ENCODE measurements at regions not wholly inside any gene's neighbourhood (a gene's known extent, or its start where the extent isn't known, plus 50 kb on each side); places are given as distances from the start of the nearest gene placed in this dataset.
A peak's percentile ranks its signal among the peaks of the same experiment; 100 is the strongest.
"Not testable (repeated sequence)": the region's sequence is repeated elsewhere in the genome, so short reads cannot be mapped to it uniquely, and the experiment has no call there.

DNA sequence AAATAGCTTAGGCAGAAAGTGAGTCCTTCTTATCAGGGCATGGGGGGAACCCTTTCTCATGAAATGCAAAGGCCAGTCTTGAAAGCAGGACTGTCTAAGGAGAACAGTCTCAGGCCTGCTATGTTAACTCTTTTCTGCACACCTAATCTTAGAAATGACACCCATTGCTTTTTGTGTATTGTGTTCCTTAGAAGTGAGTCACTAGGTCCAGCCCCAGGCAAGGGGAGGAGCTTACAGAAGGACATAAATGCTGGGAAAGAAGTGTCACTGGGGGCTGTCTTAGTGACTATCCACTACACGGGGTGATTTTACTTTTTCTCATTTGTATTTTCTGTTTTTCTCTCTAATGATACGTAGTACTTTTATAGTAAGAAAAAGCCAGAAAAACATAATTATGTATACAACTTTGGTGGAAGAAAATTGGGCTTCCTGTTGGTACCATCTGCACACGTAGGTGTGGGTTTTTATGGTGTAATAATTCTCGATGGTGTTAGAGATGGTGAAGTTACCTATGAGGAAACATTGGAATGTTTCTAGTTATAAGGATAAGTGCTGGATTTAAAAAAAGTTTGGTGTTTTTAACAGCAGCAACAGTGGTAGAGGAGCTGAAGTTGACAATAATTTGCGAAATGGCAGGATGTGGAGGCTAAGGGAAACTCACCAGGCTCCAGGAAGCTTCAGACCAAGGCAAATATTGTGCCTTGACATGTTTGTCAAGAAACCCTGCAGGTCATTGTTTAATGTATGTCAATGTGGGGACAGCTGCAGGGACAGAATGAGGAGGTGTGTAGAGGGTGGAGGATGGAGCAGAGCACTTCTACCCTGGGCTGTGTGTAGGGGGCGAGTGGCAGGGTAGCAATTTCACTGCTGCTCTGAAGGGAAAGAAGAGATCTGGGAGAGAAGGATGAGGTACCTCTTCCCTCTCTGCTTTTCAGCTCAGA, 214.9 kb downstream of the KTN1 start:
- no peaks in the 10 kb centered on the region for H3K36me3 Mint-ChIP-seq (ENCODE audit: insufficient read depth, unreplicated experiment)
- peaks cover 30% of the 10 kb centered on the region for H3K4me1 Mint-ChIP-seq (ENCODE audit: low read depth, unreplicated experiment)
- TF ChIP-seq, protein P1, sequence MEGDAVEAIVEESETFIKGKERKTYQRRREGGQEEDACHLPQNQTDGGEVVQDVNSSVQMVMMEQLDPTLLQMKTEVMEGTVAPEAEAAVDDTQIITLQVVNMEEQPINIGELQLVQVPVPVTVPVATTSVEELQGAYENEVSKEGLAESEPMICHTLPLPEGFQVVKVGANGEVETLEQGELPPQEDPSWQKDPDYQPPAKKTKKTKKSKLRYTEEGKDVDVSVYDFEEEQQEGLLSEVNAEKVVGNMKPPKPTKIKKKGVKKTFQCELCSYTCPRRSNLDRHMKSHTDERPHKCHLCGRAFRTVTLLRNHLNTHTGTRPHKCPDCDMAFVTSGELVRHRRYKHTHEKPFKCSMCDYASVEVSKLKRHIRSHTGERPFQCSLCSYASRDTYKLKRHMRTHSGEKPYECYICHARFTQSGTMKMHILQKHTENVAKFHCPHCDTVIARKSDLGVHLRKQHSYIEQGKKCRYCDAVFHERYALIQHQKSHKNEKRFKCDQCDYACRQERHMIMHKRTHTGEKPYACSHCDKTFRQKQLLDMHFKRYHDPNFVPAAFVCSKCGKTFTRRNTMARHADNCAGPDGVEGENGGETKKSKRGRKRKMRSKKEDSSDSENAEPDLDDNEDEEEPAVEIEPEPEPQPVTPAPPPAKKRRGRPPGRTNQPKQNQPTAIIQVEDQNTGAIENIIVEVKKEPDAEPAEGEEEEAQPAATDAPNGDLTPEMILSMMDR (IDR thresholded peaks at IDR 0.05; ENCODE audit: unreplicated experiment): no peak
- intact Hi-C loops (cut with micrococcal nuclease; ENCODE audit: unreplicated experiment): no loop called here
- H3K27me3 Mint-ChIP-seq (ENCODE audit: unreplicated experiment): no peaks in the 10 kb centered on the region
- no TSS peak for BruUV-seq (replicated peaks)
- no peak overlapping the region for H3K27ac Mint-ChIP-seq (ENCODE audit: unreplicated experiment)
- no peaks in the 10 kb centered on the region for H3K9me3 Mint-ChIP-seq (ENCODE audit: low read depth, unreplicated experiment)
- peak; percentile 62 for DNase-seq
- H3K4me3 Mint-ChIP-seq (ENCODE audit: low read depth, unreplicated experiment): no peak overlapping the region
- CTCF ChIA-PET: interaction anchor here (0.5 to 1.5 kb wide), 7 partner anchors 8 to 296 kb away, joined by 3 to 6 read pairs (median 3); no protein-coding TSS in a partner anchor

DNA sequence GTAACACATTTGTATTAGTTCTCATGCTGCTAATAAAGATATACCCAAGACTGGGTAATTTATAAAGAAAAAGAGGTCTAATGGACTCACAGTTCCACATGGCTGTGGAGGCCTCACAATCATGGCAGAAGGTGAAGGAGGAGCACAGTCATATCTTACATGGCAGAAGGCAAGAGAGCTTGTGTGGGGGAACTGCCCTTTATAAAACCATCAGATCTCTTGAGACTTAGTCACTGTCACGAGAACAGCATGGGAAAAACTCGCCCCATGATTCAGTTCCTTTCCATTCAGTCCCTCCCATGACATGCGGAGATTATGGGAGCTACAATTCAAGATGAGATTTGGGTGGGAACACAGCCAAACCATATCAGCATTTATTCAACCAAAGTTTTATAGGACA, 216.5 kb downstream of the KTN1 start:
- H3K36me3 Mint-ChIP-seq (ENCODE audit: insufficient read depth, unreplicated experiment); H3K9me3 Mint-ChIP-seq (ENCODE audit: low read depth, unreplicated experiment); intact Hi-C loops (cut with micrococcal nuclease; ENCODE audit: unreplicated experiment); H3K27ac Mint-ChIP-seq (ENCODE audit: unreplicated experiment); H3K27me3 Mint-ChIP-seq (ENCODE audit: unreplicated experiment); DNase-seq; H3K4me3 Mint-ChIP-seq (ENCODE audit: low read depth, unreplicated experiment); CTCF ChIA-PET; BruUV-seq (replicated peaks): not testable (repeated sequence)
- H3K4me1 Mint-ChIP-seq (ENCODE audit: low read depth, unreplicated experiment): peaks cover 34% of the 10 kb centered on the region

DNA sequence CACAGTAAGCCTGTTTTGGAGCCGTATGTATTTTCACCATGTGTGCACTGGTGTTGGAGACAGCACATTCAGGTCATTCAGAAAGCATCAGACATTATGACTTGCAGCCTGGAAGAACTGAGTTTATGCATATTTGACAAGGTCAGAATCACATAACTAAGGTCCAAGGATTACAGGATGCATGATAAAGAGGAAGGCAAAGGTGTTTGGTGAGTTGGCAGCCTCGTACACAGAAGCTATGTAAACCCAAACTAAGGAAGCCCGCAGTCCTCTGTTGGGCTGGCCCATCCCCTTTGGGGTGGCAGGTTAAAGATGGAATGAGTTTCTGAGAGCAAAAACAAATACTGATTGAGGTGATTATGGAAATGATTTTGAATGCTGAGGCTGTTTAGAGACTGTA, 218.4 kb downstream of the KTN1 start:
- peaks cover 53% of the 10 kb centered on the region for H3K4me1 Mint-ChIP-seq (ENCODE audit: low read depth, unreplicated experiment)
- no peak for DNase-seq
- CTCF ChIA-PET: interaction anchor here (1.2 kb wide), 1 partner anchor 9 kb away, joined by 4 read pairs; no protein-coding TSS in a partner anchor
- intact Hi-C loops (cut with micrococcal nuclease; ENCODE audit: unreplicated experiment): no loop called here
- H3K4me3 Mint-ChIP-seq (ENCODE audit: low read depth, unreplicated experiment): no peak overlapping the region
- TF ChIP-seq, protein P1 (IDR thresholded peaks at IDR 0.05; ENCODE audit: unreplicated experiment): no peak
- H3K36me3 Mint-ChIP-seq (ENCODE audit: insufficient read depth, unreplicated experiment): peaks cover 5% of the 10 kb centered on the region
- no peaks in the 10 kb centered on the region for H3K9me3 Mint-ChIP-seq (ENCODE audit: low read depth, unreplicated experiment)
- H3K27ac Mint-ChIP-seq (ENCODE audit: unreplicated experiment): no peak overlapping the region
- H3K27me3 Mint-ChIP-seq (ENCODE audit: unreplicated experiment): no peaks in the 10 kb centered on the region
- BruUV-seq (replicated peaks): no TSS peak

DNA sequence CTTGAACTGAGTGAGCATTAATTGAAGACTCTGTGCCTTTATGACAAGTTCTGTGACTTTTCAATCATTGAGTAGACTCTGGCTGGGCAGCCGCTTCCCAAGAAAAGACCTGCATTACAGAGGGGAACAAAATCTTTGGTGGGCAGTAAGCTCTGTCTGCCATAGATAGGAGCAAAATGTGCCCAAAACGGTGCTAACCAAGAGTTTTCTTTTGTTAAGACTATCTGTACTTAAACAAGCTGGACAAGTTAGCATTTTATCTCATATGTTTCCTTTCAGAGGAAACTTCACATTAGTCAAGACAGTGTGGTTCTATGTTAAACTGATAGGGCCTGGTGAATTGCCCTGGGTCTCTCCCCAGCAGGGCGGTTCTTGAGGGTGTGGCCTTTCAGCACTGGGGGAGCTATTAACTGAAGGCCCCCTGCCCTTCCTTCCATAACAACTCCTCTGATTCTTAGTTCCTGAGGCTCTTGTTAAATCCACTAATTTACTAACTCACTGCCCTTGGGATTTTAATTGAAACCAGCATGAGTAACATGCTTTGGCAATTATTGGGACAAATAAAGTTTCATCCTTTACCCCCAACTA, 219.6 kb downstream of the KTN1 start:
- intact Hi-C loops (cut with micrococcal nuclease; ENCODE audit: unreplicated experiment): loop anchor here (5.0 to 10.0 kb wide), 3 partner anchors 67 to 175 kb away; no protein-coding TSS in a partner anchor
- Mint-ChIP-seq H3K4me3 (ENCODE audit: low read depth, unreplicated experiment) (no peak overlapping the region), H3K27ac (ENCODE audit: unreplicated experiment) (no peak overlapping the region), H3K4me1 (ENCODE audit: low read depth, unreplicated experiment) (peaks cover 64% of the 10 kb centered on the region), H3K36me3 (ENCODE audit: insufficient read depth, unreplicated experiment) (peaks cover 14% of the 10 kb centered on the region), H3K27me3 (ENCODE audit: unreplicated experiment) (no peaks in the 10 kb centered on the region), H3K9me3 (ENCODE audit: low read depth, unreplicated experiment) (no peaks in the 10 kb centered on the region)
- TF ChIP-seq, protein P1 (IDR thresholded peaks at IDR 0.05; ENCODE audit: unreplicated experiment): no peak
- CTCF ChIA-PET: interaction anchor here (1.6 kb wide), 1 partner anchor 24 kb away, joined by 3 read pairs; no protein-coding TSS in a partner anchor
- no peak for DNase-seq
- BruUV-seq (replicated peaks): no TSS peak

All from Calu3 (cell line).